IPS-NIHi7 (cell line): ENCODE measurements at regions not wholly inside any gene's neighbourhood (a gene's known extent, or its start where the extent isn't known, plus 50 kb on each side); places are given as distances from the start of the nearest gene placed in this dataset.
"Not testable (repeated sequence)": the region's sequence is repeated elsewhere in the genome, so short reads cannot be mapped to it uniquely, and the experiment has no call there.

Source experiments
- DNase-seq: peaks from one replicate; pipeline ENCODE4 v3.0.0; 2012; ENCODE audit warnings: mixed read lengths; ENCODE audit errors: extremely low spot score

- DNase-seq = no peak
Observed at GRCh38 chr3:177705976-177706823, 508.9 kb upstream of the TBL1XR1 start.

- not testable (repeated sequence) for DNase-seq
Observed at GRCh38 chr3:177709470-177709869, 512.2 kb upstream of the TBL1XR1 start.

- no peak for DNase-seq
Observed at GRCh38 chr3:177710506-177710905, 513.2 kb upstream of the TBL1XR1 start.

- DNase-seq = no peak
Observed at GRCh38 chr3:177711637-177712036, 514.4 kb upstream of the TBL1XR1 start.

GRCh38 chr3:177713928-177714900, 516.9 kb upstream of the TBL1XR1 start:
- no peak for DNase-seq

- DNase-seq = no peak
Observed at GRCh38 chr3:177714945-177715344, 517.7 kb upstream of the TBL1XR1 start.

- DNase-seq = no peak
Observed at GRCh38 chr3:177715980-177716379, 518.7 kb upstream of the TBL1XR1 start.

GRCh38 chr3:177720927-177721326, 523.6 kb upstream of the TBL1XR1 start:
- DNase-seq = not testable (repeated sequence)

- no peak for DNase-seq
Observed at GRCh38 chr3:177721864-177722785, 524.8 kb upstream of the TBL1XR1 start.

- DNase-seq = no peak
Observed at GRCh38 chr3:177724020-177724638, 526.8 kb upstream of the TBL1XR1 start.

- no peak for DNase-seq
Observed at GRCh38 chr3:177725165-177725564, 527.9 kb upstream of the TBL1XR1 start.

- no peak for DNase-seq
Observed at GRCh38 chr3:177726807-177727206, 529.5 kb upstream of the TBL1XR1 start.

GRCh38 chr3:177729956-177730681, 532.8 kb upstream of the TBL1XR1 start:
- DNase-seq = no peak

GRCh38 chr3:177730814-177731213, 533.5 kb upstream of the TBL1XR1 start:
- no peak for DNase-seq

GRCh38 chr3:177731644-177732268, 534.5 kb upstream of the TBL1XR1 start:
- no peak for DNase-seq

GRCh38 chr3:177733233-177733632, 536.0 kb upstream of the TBL1XR1 start:
- no peak for DNase-seq

- DNase-seq = no peak
Observed at GRCh38 chr3:177733936-177734335, 536.7 kb upstream of the TBL1XR1 start.

- no peak for DNase-seq
Observed at GRCh38 chr3:177735431-177735830, 538.1 kb upstream of the TBL1XR1 start.

- DNase-seq = no peak
Observed at GRCh38 chr3:177739461-177739860, 542.2 kb upstream of the TBL1XR1 start.

- no peak for DNase-seq
Observed at GRCh38 chr3:177740254-177740653, 543.0 kb upstream of the TBL1XR1 start.
